GM21529 (cell line): ENCODE measurements at regions not wholly inside any gene's neighbourhood (a gene's known extent, or its start where the extent isn't known, plus 50 kb on each side); places are given as distances from the start of the nearest gene placed in this dataset.

Experiments
- ATAC-seq: cut with Tn5 transposase; IDR thresholded peaks from one replicate; pipeline ENCODE4 v1.9.1; 2021; ENCODE audit not compliant: unreplicated experiment

DNA sequence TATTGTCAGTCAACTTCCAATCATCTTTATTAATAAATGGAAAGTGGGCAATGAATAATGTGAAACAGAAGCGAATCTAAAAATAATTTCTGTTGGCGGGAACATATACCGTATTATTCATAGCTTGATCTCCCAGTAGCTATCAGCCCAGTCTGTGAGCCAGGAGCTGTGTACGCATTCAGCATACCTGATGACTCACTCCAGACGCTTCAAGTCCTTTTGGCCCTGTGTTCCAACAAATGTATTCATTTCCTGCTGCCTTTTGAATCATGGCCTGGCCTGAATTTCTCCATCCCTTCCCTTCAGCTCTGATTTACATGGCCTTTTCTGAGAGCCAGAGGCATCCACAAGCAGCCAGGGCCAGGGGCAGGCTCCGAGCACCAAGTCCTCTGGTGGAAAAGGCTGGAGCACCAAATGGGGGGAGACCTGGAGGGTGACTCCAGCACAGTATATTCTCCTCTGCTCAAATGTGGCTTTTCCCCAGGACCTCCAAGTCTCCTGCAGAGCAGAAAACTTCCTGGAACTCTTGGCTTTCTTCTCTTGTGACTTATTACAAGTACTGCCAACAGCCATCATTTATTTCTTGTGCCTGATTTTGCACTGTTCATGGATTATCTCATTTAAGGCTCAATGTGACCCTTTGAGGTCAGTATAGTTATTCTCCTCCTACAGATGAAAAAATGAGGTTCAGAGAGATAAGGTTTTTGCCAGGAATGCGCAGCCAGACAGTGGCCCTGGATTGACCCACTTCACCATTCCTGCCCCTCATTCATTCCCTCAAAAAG lies 108.7 kb downstream of the EN1 start:
- ATAC-seq = no peak

GRCh38 chr2:118738106-118738505 lies 109.3 kb downstream of the EN1 start:
- no peak for ATAC-seq

- no peak for ATAC-seq
Observed at GRCh38 chr2:118737684-118738083, 109.8 kb downstream of the EN1 start.

- ATAC-seq = no peak
Observed at GRCh38 chr2:118732432-118732831, 115.0 kb downstream of the EN1 start.

GRCh38 chr2:118731413-118731812 lies 116.0 kb downstream of the EN1 start:
- no peak for ATAC-seq

DNA sequence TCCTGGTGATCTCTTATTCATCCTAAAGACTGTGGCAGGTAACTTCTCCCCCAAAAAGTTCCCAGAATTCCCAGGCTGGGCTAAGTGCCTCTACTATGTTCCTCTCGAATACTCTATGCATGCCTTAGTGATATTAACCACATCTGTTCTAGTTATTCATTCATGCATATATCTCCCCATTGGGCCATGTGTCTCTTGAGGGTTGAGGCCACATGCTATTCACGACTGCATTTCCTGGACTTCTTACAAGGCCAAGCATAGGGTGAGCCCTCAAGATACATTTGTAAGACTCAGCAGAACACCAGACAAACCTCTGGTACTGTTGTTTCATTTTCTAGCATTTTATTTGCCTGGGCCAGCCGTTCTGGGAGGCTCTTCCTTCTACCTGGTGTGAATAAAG lies 117.0 kb downstream of the EN1 start:
- ATAC-seq = no peak

- no peak for ATAC-seq
Observed at GRCh38 chr2:118729760-118730159, 117.7 kb downstream of the EN1 start.

DNA sequence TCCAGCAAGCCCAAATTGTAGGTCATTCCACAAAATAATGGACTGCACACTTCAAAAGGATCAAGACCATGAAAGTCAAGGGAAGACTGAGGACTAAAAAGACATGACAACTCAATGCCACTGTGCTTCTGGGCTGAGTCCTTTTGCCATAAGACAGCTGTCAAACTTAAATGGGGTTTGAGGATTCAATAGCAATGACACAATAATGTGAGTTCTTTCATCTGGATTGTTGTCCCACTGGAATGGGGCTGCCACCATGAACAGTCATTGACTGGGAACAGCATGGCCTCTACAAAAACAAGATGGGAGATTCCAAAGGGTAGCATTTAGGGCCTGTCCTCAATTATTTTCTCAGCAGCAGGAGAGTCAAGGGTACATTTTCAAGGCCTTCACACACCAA lies 118.5 kb downstream of the EN1 start:
- no peak for ATAC-seq

DNA sequence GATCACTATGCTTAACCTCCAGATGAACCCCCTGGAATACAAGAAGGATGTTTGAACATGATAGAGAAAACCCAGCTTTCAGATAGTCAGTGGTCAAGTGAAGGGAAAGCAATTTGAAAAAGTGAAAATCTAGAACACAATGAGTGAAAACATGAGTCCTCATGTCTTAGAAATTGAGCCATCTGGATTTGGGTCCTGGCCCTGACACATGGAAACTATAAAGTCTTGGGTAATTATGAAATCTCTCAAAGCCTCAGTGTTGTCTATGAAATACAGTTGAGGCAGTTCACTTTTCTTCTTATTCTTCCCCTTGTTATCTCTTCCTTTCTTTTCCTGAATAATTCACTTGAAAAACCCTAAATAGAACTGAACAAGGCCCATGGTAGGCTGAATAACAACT lies 120.6 kb downstream of the EN1 start:
- no peak for ATAC-seq

DNA sequence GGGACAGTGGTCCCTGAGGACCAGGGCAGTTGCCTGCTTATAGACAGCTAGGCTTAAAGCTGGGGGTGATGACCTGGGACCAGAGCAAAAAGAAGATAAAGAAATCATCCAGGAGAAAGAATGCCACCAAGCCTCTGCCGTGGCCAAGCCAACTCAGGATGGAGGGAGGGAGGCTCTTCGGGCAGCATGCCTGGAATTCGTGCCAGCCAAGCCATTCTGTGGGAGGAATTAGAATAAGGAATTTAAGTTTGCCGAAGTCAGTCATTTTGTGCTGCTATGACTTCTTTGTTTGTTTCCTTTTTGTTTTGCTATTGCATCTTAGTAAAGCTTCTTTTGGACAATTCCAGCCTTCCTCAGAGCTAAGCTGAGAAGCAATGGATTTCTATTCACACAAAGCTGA lies 124.1 kb downstream of the EN1 start:
- ATAC-seq = no peak

DNA sequence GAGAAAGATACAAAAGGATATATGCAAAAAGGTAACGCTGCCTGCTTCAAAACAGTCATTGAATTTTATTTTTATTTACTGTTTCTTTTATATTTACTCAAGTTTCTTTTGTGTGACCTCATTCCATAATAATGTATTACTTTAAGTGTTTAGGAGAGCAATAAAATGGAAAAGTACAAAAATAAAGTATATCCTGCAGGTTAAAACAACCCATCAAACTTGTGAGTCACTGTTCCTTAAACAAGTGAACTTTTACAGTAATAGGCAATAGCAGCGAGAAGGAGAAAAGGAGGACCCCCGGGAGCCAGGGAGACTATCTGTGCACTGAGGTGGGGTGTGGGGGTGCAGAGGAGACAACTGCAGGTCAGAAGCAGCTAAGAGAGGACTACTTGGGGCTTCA lies 124.5 kb downstream of the EN1 start:
- ATAC-seq = no peak

DNA sequence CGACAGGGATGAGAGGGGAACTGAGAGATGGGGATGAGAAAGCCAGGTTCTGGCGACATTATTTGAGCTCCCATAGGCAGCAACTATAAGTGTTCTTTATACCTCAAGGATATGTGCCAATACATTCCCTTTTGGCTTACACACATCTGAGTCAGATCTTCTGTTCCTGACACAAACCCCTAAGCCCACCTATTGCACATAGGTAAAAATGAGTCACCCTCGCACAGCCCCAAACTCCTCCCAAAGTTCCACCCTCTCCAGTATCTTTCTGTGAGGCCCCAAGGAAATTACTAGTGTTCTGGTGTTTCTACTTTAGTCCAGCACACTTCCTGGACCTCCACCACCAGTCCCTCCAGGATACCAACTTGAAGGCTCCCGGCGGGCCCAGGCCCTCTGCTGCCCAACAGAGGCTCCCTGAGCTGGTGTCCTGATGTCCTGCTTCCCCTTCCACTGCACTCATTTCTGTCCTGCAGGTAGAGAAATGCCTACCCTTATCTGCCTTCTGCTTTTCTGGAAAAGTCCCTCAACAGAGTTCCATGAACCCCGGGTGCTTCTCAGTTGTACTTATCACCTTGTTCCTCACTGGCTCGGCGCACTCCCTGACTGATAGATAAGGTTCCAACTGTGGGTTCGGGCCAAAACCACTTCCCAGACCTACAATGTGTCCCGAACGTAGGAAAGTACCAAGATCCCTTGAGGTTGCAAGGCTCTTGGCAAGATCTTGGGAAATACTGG lies 125.5 kb downstream of the EN1 start:
- ATAC-seq = no peak

GRCh38 chr2:118720866-118721265 lies 126.6 kb downstream of the EN1 start:
- no peak for ATAC-seq

GRCh38 chr2:118718921-118719320 lies 128.5 kb downstream of the EN1 start:
- no peak for ATAC-seq

DNA sequence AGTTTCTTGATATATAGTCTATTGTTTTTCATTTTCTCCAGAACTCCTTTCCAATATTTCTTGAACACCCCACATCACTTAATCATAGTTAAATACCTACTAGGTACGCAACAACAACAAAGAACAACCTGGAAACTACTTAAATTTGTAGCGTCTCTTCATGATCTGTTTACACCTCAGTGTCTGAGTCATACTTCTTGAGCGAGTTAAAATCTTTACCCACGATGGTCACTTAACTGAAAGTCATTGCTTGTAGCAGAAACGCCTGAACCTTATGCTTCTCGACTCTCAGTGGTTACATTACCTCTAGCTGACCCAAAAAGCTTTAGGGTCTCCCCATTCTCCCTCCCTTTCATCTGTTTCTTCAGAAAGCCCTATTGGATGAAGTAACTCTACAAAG lies 131.3 kb downstream of the EN1 start:
- ATAC-seq = no peak

- no peak for ATAC-seq
Observed at GRCh38 chr2:118714118-118714517, 133.3 kb downstream of the EN1 start.

- ATAC-seq = no peak
Observed at GRCh38 chr2:118711603-118712002, 135.8 kb downstream of the EN1 start.

DNA sequence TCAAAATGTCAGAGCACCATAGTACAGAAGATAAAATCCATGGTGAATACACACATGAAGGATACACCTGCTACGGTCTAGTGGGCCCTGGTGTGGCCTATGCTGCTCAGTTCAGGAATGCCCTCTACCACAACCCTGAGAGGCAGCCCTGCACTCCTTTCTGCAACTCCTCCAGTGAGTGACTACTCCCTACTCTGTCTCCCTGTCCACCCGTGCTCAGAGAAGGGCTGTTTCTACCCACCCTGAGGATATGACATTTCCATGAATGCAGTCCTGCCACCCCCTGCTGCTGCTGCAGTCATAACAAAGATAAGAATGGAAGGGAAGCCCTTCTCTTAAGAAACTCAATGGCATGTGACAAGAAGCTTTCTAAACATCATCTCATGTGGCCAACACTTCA lies 137.0 kb downstream of the EN1 start:
- no peak for ATAC-seq

- no peak for ATAC-seq
Observed at GRCh38 chr2:118709786-118710185, 137.7 kb downstream of the EN1 start.

DNA sequence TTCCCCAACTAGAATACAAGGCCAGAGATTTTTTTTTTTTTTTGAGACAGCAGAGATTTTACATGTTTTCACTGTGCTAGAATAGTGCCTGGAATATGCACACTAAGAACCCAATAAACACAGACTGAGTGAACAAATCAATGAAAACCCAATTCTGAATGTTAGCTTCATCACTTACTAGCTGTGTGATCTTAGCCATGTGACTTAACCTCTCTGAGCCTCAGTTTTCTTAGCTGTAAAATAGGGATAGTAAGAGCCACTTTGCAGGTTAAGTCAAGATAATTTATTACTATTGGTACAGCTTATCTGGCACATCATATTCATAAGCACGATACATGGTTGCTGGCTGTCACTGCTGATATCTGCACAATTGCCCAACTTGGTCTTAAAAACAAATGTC lies 140.6 kb downstream of the EN1 start:
- no peak for ATAC-seq

DNA sequence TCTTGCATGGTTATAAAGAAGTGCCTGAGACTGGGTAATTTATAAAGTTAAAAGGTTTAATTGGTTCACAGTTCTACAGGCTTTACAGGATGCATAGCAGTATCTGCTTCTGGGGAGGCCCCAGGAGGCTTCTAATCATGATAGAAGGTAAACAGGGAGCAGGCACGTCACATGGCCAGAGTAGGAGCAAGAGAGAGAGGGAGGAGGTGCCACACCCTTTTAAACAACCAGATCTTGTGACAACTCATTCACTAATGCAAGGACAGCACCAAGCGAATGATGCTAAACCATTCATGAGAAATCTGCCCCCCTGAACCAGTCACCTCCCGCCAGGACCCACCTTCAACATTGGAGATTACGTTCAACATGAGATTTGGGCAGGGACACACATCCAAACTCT lies 141.1 kb downstream of the EN1 start:
- no peak for ATAC-seq

DNA sequence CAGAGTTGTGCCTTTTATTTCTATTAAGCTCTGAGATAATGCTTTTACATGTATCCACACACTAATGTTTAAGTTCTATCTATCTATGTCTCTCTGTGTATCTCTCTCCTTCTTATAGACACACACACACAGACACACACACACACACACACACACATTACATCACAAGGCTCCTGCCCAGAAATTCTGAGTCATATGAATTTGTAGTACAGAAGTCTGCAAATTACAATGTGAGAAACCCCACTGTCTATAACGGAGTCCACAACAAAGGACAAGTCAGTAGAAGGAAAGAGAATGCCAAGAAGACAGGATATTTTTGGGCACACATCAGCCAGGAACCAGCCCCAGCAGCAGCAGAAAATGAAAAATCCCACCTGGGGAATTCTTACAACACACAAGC lies 142.4 kb downstream of the EN1 start:
- no peak for ATAC-seq
